Smooth muscle cell (in vitro differentiated cells): ENCODE measurements at regions not wholly inside any gene's neighbourhood (a gene's known extent, or its start where the extent isn't known, plus 50 kb on each side); places are given as distances from the start of the nearest gene placed in this dataset.

Experiments used
- DNase-seq: peaks from one replicate; lab custom pipeline; 2025; ENCODE audit not compliant: unreplicated experiment; lab: John Stamatoyannopoulos, UW
- H2AFZ ChIP-seq: fragments of 200-600 bp; sonication (generic); 2 replicates; pipeline ENCODE4 v1.6.0; 2016; ENCODE audit warnings: antibody characterized with exemption, low read depth, mild to moderate bottlenecking
- H3F3A ChIP-seq: fragments of 200-600 bp; sonication (generic); 2 replicates; pipeline ENCODE4 v1.6.0; 2017; ENCODE audit warnings: antibody characterized with exemption, low read depth
- H3K27ac ChIP-seq: fragments of 200-600 bp; sonication (generic); 2 replicates; pipeline ENCODE4 v1.5.1; 2016; ENCODE audit warnings: low read depth, mild to moderate bottlenecking
- H3K27me3 ChIP-seq: fragments of 200-600 bp; sonication (generic); 2 replicates; pipeline ENCODE4 v1.6.1; 2016; ENCODE audit warnings: low read depth, mild to moderate bottlenecking
- H3K36me3 ChIP-seq: fragments of 200-600 bp; sonication (generic); 2 replicates; pipeline ENCODE4 v1.5.1; 2016; ENCODE audit warnings: low read depth
- H3K4me1 ChIP-seq: fragments of 200-600 bp; sonication (generic); 2 replicates; pipeline ENCODE4 v1.5.1; 2016; ENCODE audit warnings: low read depth
- H3K4me2 ChIP-seq: fragments of 200-600 bp; sonication (generic); 2 replicates; pipeline ENCODE4 v1.6.0; 2016; ENCODE audit warnings: mild to moderate bottlenecking
- H3K4me3 ChIP-seq: fragments of 200-600 bp; sonication (generic); 2 replicates; pipeline ENCODE4 v1.5.1; 2016; ENCODE audit warnings: mild to moderate bottlenecking
- H3K79me2 ChIP-seq: fragments of 200-600 bp; sonication (generic); 2 replicates; pipeline ENCODE4 v1.6.0; 2016; ENCODE audit warnings: low read depth, mild to moderate bottlenecking
- H3K9ac ChIP-seq: fragments of 200-600 bp; sonication (generic); 2 replicates; pipeline ENCODE4 v1.6.0; 2016; ENCODE audit warnings: low read depth
- H3K9me3 ChIP-seq: fragments of 200-600 bp; sonication (generic); replicated peaks from 2 replicates; pipeline ENCODE4 v1.5.1; 2016; ENCODE audit warnings: low read depth
- H4K20me1 ChIP-seq: fragments of 200-600 bp; sonication (generic); 2 replicates; pipeline ENCODE4 v1.6.0; 2016; ENCODE audit warnings: low read depth
- CTCF ChIP-seq: fragments of 200-600 bp; sonication (generic); IDR thresholded peaks from 2 replicates; pipeline ENCODE4 v1.5.1; 2017; ENCODE audit warnings: borderline replicate concordance, mild to moderate bottlenecking, antibody characterized with exemption; ENCODE audit not compliant: insufficient read depth, poor library complexity, severe bottlenecking
- WGBS: methylation state at CpG from one replicate; pipeline ENCODE4 v1.1.7; 2016; ENCODE audit warnings: low lambda C conversion rate; 5-methylcytosine and 5-hydroxymethylcytosine counted together

GRCh38 chr15:87712211-87712610 is 544.3 kb downstream of the NTRK3 start:
- TF ChIP-seq CTCF = no peak
- H3K4me1 ChIP-seq = peaks cover 6% of the 10 kb centered on the region
- H3K4me2 ChIP-seq = no peak overlapping the region
- no peaks in the 10 kb centered on the region for H3K9me3 ChIP-seq
- H2AFZ ChIP-seq = no peak overlapping the region
- no peak overlapping the region for H3K27ac ChIP-seq
- H3K79me2 ChIP-seq = no peaks in the 10 kb centered on the region
- no peaks in the 10 kb centered on the region for H4K20me1 ChIP-seq
- no peak overlapping the region for H3K4me3 ChIP-seq
- H3K9ac ChIP-seq = no peak overlapping the region
- H3K36me3 ChIP-seq = no peaks in the 10 kb centered on the region
- H3K27me3 ChIP-seq = peaks cover 10% of the 10 kb centered on the region
- no peaks in the 10 kb centered on the region for H3F3A ChIP-seq
- no peak for DNase-seq
- WGBS = 39% methylated on average over 2 of the region's 2 CpGs

- no peaks in the 10 kb centered on the region for H3K9me3 ChIP-seq
- peaks cover 8% of the 10 kb centered on the region for H3K27me3 ChIP-seq
- H3K4me1 ChIP-seq = peaks cover 6% of the 10 kb centered on the region
- H4K20me1 ChIP-seq = no peaks in the 10 kb centered on the region
- H3K9ac ChIP-seq = no peak overlapping the region
- no peak for DNase-seq
- H3K79me2 ChIP-seq = no peaks in the 10 kb centered on the region
- H3K27ac ChIP-seq = peak overlapping the region; percentile 28
- peak overlapping the region; percentile 81 for H3K4me2 ChIP-seq
- WGBS = 35% methylated on average over 6 of the region's 6 CpGs
- H3K4me3 ChIP-seq = peak overlapping the region; percentile 18
- H3K36me3 ChIP-seq = no peaks in the 10 kb centered on the region
- no peaks in the 10 kb centered on the region for H3F3A ChIP-seq
- no peak overlapping the region for H2AFZ ChIP-seq
- no peak for TF ChIP-seq CTCF
Measured at GRCh38 chr15:87711026-87711425, 545.5 kb downstream of the NTRK3 start.

DNA sequence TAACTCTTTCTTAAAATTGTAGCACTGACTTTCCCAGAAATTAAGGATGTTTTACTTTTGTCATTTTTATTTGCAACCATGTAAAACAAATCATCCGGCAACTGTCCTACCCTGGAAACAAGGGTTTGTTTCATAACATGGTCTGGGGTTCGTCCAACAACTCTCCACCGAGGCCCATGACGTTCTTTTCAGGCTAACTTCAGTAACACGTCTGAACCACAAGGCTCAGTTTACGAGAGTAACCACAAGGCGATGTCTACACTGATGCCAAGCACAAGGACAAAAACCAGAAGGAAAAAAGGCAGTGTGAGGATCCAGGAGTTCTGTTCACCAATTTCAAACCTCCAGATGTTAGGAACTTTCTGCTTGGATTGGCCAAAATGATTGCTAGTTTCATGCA is 546.1 kb downstream of the NTRK3 start:
- Histone ChIP-seq H3K9ac (no peak overlapping the region), H3K27me3 (peaks cover 2% of the 10 kb centered on the region), H3K9me3 (no peaks in the 10 kb centered on the region), H3K4me3 (no peak overlapping the region), H4K20me1 (no peaks in the 10 kb centered on the region), H3K4me2 (peak overlapping the region; percentile 81), H3K79me2 (no peaks in the 10 kb centered on the region), H3K27ac (no peak overlapping the region), H2AFZ (no peak overlapping the region), H3F3A (no peaks in the 10 kb centered on the region), H3K36me3 (no peaks in the 10 kb centered on the region), H3K4me1 (peaks cover 6% of the 10 kb centered on the region)
- WGBS = 15% methylated on average over 7 of the region's 7 CpGs
- TF ChIP-seq CTCF = no peak
- DNase-seq = no peak

- H4K20me1 ChIP-seq = no peaks in the 10 kb centered on the region
- H3K9ac ChIP-seq = no peak overlapping the region
- H3K4me2 ChIP-seq = no peak overlapping the region
- no peaks in the 10 kb centered on the region for H3K9me3 ChIP-seq
- H3K27me3 ChIP-seq = no peaks in the 10 kb centered on the region
- H3K79me2 ChIP-seq = no peaks in the 10 kb centered on the region
- H3F3A ChIP-seq = no peaks in the 10 kb centered on the region
- no peak overlapping the region for H3K27ac ChIP-seq
- DNase-seq = no peak
- no peaks in the 10 kb centered on the region for H3K36me3 ChIP-seq
- H2AFZ ChIP-seq = no peak overlapping the region
- no peak for TF ChIP-seq CTCF
- 59% methylated on average over 5 of the region's 5 CpGs for WGBS
- no peak overlapping the region for H3K4me3 ChIP-seq
- peaks cover 6% of the 10 kb centered on the region for H3K4me1 ChIP-seq
Measured at GRCh38 chr15:87707566-87708130, 548.9 kb downstream of the NTRK3 start.
